ENCODE measurements at regions not wholly inside any gene's neighbourhood (a gene's known extent, or its start where the extent isn't known, plus 50 kb on each side); places are given as distances from the start of the nearest gene placed in this dataset.

GRCh38 chr1:184241446-184241845, 145.4 kb upstream of the C1orf21 start:
- Histone ChIP-seq H3K4me1 (ENCODE audit: control insufficient read depth, insufficient read depth, low read length) (no peaks in the 10 kb centered on the region), H3K9me3 (ENCODE audit: control insufficient read depth in 2 of 2, low read length in 2 of 2) (no peaks in the 10 kb centered on the region), H3K36me3 (ENCODE audit: control insufficient read depth in 2 of 2, insufficient read depth in 2 of 2, low read length in 2 of 2) (no peaks in the 10 kb centered on the region), H3K9ac (ENCODE audit: low read length in 2 of 2) (no peak overlapping the region), H3K27me3 (ENCODE audit: control insufficient read depth in 1 of 2, insufficient read depth in 2 of 2, low read length in 2 of 2) (no peaks in the 10 kb centered on the region), H3K4me3 (ENCODE audit: low read length in 2 of 2) (no peak overlapping the region), H3K27ac (ENCODE audit: low read length) (no peak overlapping the region)

DNA sequence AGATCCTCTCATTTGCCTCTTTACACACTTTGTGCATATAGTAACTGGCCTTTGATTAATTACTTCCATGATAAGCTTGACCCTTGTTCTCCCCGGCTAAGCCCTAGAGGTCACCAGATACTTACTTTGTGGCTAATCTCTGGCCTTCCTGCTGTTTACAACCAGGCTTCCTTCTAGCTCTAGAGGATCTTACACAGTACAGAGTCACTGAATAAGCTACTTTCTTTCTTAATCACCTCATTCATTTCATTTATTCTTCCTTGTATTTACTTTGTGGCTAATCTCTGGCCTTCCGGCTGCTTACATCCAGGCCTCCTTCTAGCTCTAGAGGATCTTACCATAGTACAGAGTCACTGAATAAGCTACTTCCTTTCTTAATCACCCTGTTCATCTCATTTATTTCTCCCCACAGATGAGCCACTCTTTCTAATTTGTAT, 144.3 kb upstream of the C1orf21 start:
- no peak overlapping the region for H3K27ac ChIP-seq (ENCODE audit: low read length)
- H3K4me3 ChIP-seq (ENCODE audit: low read length in 2 of 2) = no peak overlapping the region
- H3K4me1 ChIP-seq (ENCODE audit: control insufficient read depth, insufficient read depth, low read length) = no peaks in the 10 kb centered on the region
- no peaks in the 10 kb centered on the region for H3K27me3 ChIP-seq (ENCODE audit: control insufficient read depth in 1 of 2, insufficient read depth in 2 of 2, low read length in 2 of 2)
- no peak overlapping the region for H3K9ac ChIP-seq (ENCODE audit: low read length in 2 of 2)
- no peaks in the 10 kb centered on the region for H3K36me3 ChIP-seq (ENCODE audit: control insufficient read depth in 2 of 2, insufficient read depth in 2 of 2, low read length in 2 of 2)
- no peaks in the 10 kb centered on the region for H3K9me3 ChIP-seq (ENCODE audit: control insufficient read depth in 2 of 2, low read length in 2 of 2)

DNA sequence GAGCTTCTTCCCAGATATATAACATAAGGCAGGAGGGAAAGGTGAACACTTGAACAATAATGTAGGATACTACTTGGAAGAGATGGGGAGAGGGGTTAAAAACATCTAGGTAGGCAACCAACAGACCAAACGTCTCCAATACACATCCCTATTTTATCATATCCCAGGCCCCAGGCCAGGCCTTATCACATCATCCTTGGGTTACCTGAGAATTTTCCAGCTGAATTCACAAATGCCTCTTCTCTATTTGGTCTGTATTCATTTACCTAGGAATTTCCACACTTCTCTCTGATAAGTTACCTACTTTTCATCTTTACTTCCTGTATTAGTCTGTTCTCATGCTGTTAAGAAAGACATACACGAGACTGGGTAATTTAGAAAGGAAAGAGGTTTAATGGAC, 141.9 kb upstream of the C1orf21 start:
- Histone ChIP-seq H3K4me3 (ENCODE audit: low read length in 2 of 2) (no peak overlapping the region), H3K4me1 (ENCODE audit: control insufficient read depth, insufficient read depth, low read length) (no peaks in the 10 kb centered on the region), H3K27ac (ENCODE audit: low read length) (no peak overlapping the region), H3K27me3 (ENCODE audit: control insufficient read depth in 1 of 2, insufficient read depth in 2 of 2, low read length in 2 of 2) (no peaks in the 10 kb centered on the region), H3K9ac (ENCODE audit: low read length in 2 of 2) (no peak overlapping the region), H3K36me3 (ENCODE audit: control insufficient read depth in 2 of 2, insufficient read depth in 2 of 2, low read length in 2 of 2) (no peaks in the 10 kb centered on the region), H3K9me3 (ENCODE audit: control insufficient read depth in 2 of 2, low read length in 2 of 2) (no peaks in the 10 kb centered on the region)

- H3K27me3 ChIP-seq (ENCODE audit: control insufficient read depth in 1 of 2, insufficient read depth in 2 of 2, low read length in 2 of 2) = no peaks in the 10 kb centered on the region
- no peak overlapping the region for H3K4me3 ChIP-seq (ENCODE audit: low read length in 2 of 2)
- H3K4me1 ChIP-seq (ENCODE audit: control insufficient read depth, insufficient read depth, low read length) = no peaks in the 10 kb centered on the region
- H3K9ac ChIP-seq (ENCODE audit: low read length in 2 of 2) = no peak overlapping the region
- no peak overlapping the region for H3K27ac ChIP-seq (ENCODE audit: low read length)
- no peaks in the 10 kb centered on the region for H3K36me3 ChIP-seq (ENCODE audit: control insufficient read depth in 2 of 2, insufficient read depth in 2 of 2, low read length in 2 of 2)
- H3K9me3 ChIP-seq (ENCODE audit: control insufficient read depth in 2 of 2, low read length in 2 of 2) = no peaks in the 10 kb centered on the region
These were observed 139.2 kb upstream of the C1orf21 start for GRCh38 chr1:184247671-184248070.

DNA sequence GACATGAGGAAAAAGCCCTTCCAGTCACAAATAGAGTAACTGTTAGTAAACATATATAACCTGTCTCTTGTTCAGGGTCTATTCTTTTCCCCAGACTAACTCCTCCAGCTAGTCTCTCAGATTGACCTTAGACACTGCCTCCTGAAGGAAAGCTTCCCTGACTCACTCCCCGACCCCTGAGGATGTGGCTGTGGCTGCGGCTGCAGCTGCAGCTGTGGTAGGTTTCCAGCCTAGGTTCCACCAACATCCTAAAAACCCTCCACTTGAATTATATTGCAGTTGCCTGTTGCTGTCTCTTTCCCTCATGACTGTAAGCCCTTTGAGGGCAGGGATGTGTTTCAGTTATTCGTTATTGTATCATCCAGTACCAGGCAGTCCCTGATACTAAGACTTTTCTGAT, 132.9 kb upstream of the C1orf21 start:
- Histone ChIP-seq H3K36me3 (ENCODE audit: control insufficient read depth in 2 of 2, insufficient read depth in 2 of 2, low read length in 2 of 2) (no peaks in the 10 kb centered on the region), H3K9ac (ENCODE audit: low read length in 2 of 2) (no peak overlapping the region), H3K4me3 (ENCODE audit: low read length in 2 of 2) (no peak overlapping the region), H3K9me3 (ENCODE audit: control insufficient read depth in 2 of 2, low read length in 2 of 2) (no peaks in the 10 kb centered on the region), H3K4me1 (ENCODE audit: control insufficient read depth, insufficient read depth, low read length) (no peaks in the 10 kb centered on the region), H3K27ac (ENCODE audit: low read length) (no peak overlapping the region), H3K27me3 (ENCODE audit: control insufficient read depth in 1 of 2, insufficient read depth in 2 of 2, low read length in 2 of 2) (no peaks in the 10 kb centered on the region)

DNA sequence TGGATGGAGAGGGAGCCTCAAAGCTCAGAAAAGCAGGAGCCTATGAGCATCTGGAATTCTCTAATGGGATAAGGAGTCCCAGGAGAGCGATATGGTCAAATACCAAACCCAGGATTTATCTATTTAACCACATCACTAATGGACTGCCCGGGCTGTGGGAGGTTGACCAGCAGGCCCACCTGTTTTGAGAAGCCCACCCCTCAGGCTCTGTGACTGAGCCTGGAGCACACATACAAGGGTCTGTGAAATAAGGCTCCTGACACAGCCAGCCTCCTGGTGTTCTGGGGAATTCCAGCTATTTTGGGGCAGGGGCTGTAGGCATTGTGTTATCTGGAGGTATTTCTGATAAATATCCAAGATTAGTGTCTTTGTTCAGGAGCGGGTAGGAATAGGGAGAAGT, 132.0 kb upstream of the C1orf21 start:
- Histone ChIP-seq H3K4me3 (ENCODE audit: low read length in 2 of 2) (no peak overlapping the region), H3K9me3 (ENCODE audit: control insufficient read depth in 2 of 2, low read length in 2 of 2) (no peaks in the 10 kb centered on the region), H3K27ac (ENCODE audit: low read length) (no peak overlapping the region), H3K36me3 (ENCODE audit: control insufficient read depth in 2 of 2, insufficient read depth in 2 of 2, low read length in 2 of 2) (no peaks in the 10 kb centered on the region), H3K4me1 (ENCODE audit: control insufficient read depth, insufficient read depth, low read length) (no peaks in the 10 kb centered on the region), H3K9ac (ENCODE audit: low read length in 2 of 2) (no peak overlapping the region), H3K27me3 (ENCODE audit: control insufficient read depth in 1 of 2, insufficient read depth in 2 of 2, low read length in 2 of 2) (no peaks in the 10 kb centered on the region)

GRCh38 chr1:184255560-184255959, 131.3 kb upstream of the C1orf21 start:
- no peak overlapping the region for H3K9ac ChIP-seq (ENCODE audit: low read length in 2 of 2)
- H3K4me3 ChIP-seq (ENCODE audit: low read length in 2 of 2) = no peak overlapping the region
- no peaks in the 10 kb centered on the region for H3K36me3 ChIP-seq (ENCODE audit: control insufficient read depth in 2 of 2, insufficient read depth in 2 of 2, low read length in 2 of 2)
- H3K27me3 ChIP-seq (ENCODE audit: control insufficient read depth in 1 of 2, insufficient read depth in 2 of 2, low read length in 2 of 2) = no peaks in the 10 kb centered on the region
- H3K9me3 ChIP-seq (ENCODE audit: control insufficient read depth in 2 of 2, low read length in 2 of 2) = no peaks in the 10 kb centered on the region
- no peaks in the 10 kb centered on the region for H3K4me1 ChIP-seq (ENCODE audit: control insufficient read depth, insufficient read depth, low read length)
- no peak overlapping the region for H3K27ac ChIP-seq (ENCODE audit: low read length)

DNA sequence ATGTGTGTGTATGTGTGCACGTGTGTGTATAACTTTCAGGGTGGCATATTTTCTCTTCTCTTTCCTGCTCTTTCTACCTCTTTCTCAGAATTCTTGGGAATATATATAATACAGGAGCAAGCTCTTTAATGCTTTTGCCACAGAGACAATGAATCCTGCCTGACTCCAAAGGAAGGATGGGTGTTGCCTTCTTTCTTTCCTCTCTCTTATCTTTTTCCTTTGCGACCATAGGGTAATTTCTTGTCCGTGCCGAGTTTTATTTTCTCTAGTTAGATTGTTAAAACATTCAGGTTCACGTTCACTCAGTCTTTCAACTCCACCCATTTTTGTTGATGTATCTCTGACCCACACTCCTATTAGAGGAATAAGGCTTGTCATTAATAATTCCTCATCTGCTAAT, 129.0 kb upstream of the C1orf21 start:
- Histone ChIP-seq H3K9me3 (ENCODE audit: control insufficient read depth in 2 of 2, low read length in 2 of 2) (no peaks in the 10 kb centered on the region), H3K9ac (ENCODE audit: low read length in 2 of 2) (no peak overlapping the region), H3K27ac (ENCODE audit: low read length) (no peak overlapping the region), H3K4me1 (ENCODE audit: control insufficient read depth, insufficient read depth, low read length) (no peaks in the 10 kb centered on the region), H3K27me3 (ENCODE audit: control insufficient read depth in 1 of 2, insufficient read depth in 2 of 2, low read length in 2 of 2) (no peaks in the 10 kb centered on the region), H3K4me3 (ENCODE audit: low read length in 2 of 2) (no peak overlapping the region), H3K36me3 (ENCODE audit: control insufficient read depth in 2 of 2, insufficient read depth in 2 of 2, low read length in 2 of 2) (no peaks in the 10 kb centered on the region)

DNA sequence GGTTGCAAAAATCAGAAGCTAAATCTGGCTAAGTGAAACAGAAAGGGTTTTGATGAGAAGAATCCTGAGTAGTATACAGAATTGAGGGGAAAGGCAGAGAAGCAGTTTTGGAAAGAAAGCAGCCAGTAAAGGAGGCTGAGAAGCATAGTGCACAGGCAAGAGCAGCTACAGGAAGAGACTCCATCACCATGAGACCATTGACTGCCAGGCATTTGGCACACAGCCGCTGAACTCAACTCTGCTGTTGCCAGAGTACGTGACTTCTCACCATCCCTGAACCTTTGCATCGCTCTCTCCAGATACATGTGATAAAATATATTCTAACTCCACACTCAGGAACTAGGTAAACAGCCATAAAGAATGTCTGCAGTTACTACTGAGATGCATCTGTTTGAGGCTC, 128.3 kb upstream of the C1orf21 start:
- no peaks in the 10 kb centered on the region for H3K9me3 ChIP-seq (ENCODE audit: control insufficient read depth in 2 of 2, low read length in 2 of 2)
- H3K27ac ChIP-seq (ENCODE audit: low read length) = no peak overlapping the region
- no peak overlapping the region for H3K9ac ChIP-seq (ENCODE audit: low read length in 2 of 2)
- no peak overlapping the region for H3K4me3 ChIP-seq (ENCODE audit: low read length in 2 of 2)
- H3K36me3 ChIP-seq (ENCODE audit: control insufficient read depth in 2 of 2, insufficient read depth in 2 of 2, low read length in 2 of 2) = no peaks in the 10 kb centered on the region
- H3K4me1 ChIP-seq (ENCODE audit: control insufficient read depth, insufficient read depth, low read length) = no peaks in the 10 kb centered on the region
- no peaks in the 10 kb centered on the region for H3K27me3 ChIP-seq (ENCODE audit: control insufficient read depth in 1 of 2, insufficient read depth in 2 of 2, low read length in 2 of 2)

DNA sequence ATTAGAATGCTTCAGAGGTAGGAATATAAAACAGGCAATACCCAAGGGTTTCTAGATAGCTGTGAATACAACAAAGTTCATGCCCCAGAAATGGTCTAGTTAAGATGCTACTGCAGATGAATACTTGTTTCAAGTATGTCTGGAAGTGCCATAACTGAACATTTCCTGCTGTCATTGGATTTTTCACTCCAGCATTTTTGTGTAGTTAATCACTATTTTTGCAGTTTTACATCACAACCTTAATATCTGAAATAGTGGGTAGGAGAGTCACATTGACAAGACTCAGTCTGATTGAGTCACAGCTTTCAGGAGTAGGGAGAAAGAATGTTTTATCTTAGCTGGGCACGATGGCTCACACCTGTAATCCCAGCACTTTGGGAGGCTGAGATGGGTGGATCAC, 126.4 kb upstream of the C1orf21 start:
- H3K9me3 ChIP-seq (ENCODE audit: control insufficient read depth in 2 of 2, low read length in 2 of 2) = no peaks in the 10 kb centered on the region
- no peak overlapping the region for H3K9ac ChIP-seq (ENCODE audit: low read length in 2 of 2)
- no peak overlapping the region for H3K4me3 ChIP-seq (ENCODE audit: low read length in 2 of 2)
- no peaks in the 10 kb centered on the region for H3K36me3 ChIP-seq (ENCODE audit: control insufficient read depth in 2 of 2, insufficient read depth in 2 of 2, low read length in 2 of 2)
- no peak overlapping the region for H3K27ac ChIP-seq (ENCODE audit: low read length)
- no peaks in the 10 kb centered on the region for H3K27me3 ChIP-seq (ENCODE audit: control insufficient read depth in 1 of 2, insufficient read depth in 2 of 2, low read length in 2 of 2)
- H3K4me1 ChIP-seq (ENCODE audit: control insufficient read depth, insufficient read depth, low read length) = no peaks in the 10 kb centered on the region

GRCh38 chr1:184262109-184262508, 124.7 kb upstream of the C1orf21 start:
- Histone ChIP-seq H3K27ac (ENCODE audit: low read length) (no peak overlapping the region), H3K9ac (ENCODE audit: low read length in 2 of 2) (no peak overlapping the region), H3K36me3 (ENCODE audit: control insufficient read depth in 2 of 2, insufficient read depth in 2 of 2, low read length in 2 of 2) (no peaks in the 10 kb centered on the region), H3K27me3 (ENCODE audit: control insufficient read depth in 1 of 2, insufficient read depth in 2 of 2, low read length in 2 of 2) (no peaks in the 10 kb centered on the region), H3K4me1 (ENCODE audit: control insufficient read depth, insufficient read depth, low read length) (no peaks in the 10 kb centered on the region), H3K4me3 (ENCODE audit: low read length in 2 of 2) (no peak overlapping the region), H3K9me3 (ENCODE audit: control insufficient read depth in 2 of 2, low read length in 2 of 2) (no peaks in the 10 kb centered on the region)

GRCh38 chr1:184267747-184268146, 119.1 kb upstream of the C1orf21 start:
- no peak overlapping the region for H3K27ac ChIP-seq (ENCODE audit: low read length)
- no peaks in the 10 kb centered on the region for H3K4me1 ChIP-seq (ENCODE audit: control insufficient read depth, insufficient read depth, low read length)
- H3K27me3 ChIP-seq (ENCODE audit: control insufficient read depth in 1 of 2, insufficient read depth in 2 of 2, low read length in 2 of 2) = no peaks in the 10 kb centered on the region
- H3K36me3 ChIP-seq (ENCODE audit: control insufficient read depth in 2 of 2, insufficient read depth in 2 of 2, low read length in 2 of 2) = no peaks in the 10 kb centered on the region
- no peak overlapping the region for H3K9ac ChIP-seq (ENCODE audit: low read length in 2 of 2)
- no peak overlapping the region for H3K4me3 ChIP-seq (ENCODE audit: low read length in 2 of 2)
- no peaks in the 10 kb centered on the region for H3K9me3 ChIP-seq (ENCODE audit: control insufficient read depth in 2 of 2, low read length in 2 of 2)
